MM.1S (cell line): ENCODE measurements at regions not wholly inside any gene's neighbourhood (a gene's known extent, or its start where the extent isn't known, plus 50 kb on each side); places are given as distances from the start of the nearest gene placed in this dataset.

Experiments used
- DNase-seq: peaks from one replicate; pipeline ENCODE4 v3.0.0-alpha.2; 2015
- H2AFZ ChIP-seq: fragments of 300-600 bp; sonication (generic); 2 replicates; pipeline ENCODE4 v1.6.0; 2016; ENCODE audit warnings: antibody characterized with exemption, low read length
- H3F3A ChIP-seq: fragments of 300-600 bp; sonication (generic); 2 replicates; pipeline ENCODE4 v1.6.1; 2016; ENCODE audit warnings: mild to moderate bottlenecking, antibody characterized with exemption, low read length, moderate library complexity, mixed read lengths; ENCODE audit not compliant: insufficient read depth
- H3K27ac ChIP-seq: fragments of 300-600 bp; sonication (generic); 2 replicates; pipeline ENCODE4 v1.5.1; 2016; ENCODE audit warnings: mild to moderate bottlenecking, low read length
- H3K27me3 ChIP-seq: fragments of 300-600 bp; sonication (generic); replicated peaks from 2 replicates; pipeline ENCODE4 v1.6.0; 2016; ENCODE audit warnings: low read length; ENCODE audit not compliant: insufficient read depth
- H3K36me3 ChIP-seq: fragments of 300-600 bp; sonication (generic); replicated peaks from 2 replicates; pipeline ENCODE4 v1.6.1; 2016; ENCODE audit warnings: mild to moderate bottlenecking, low read length, mixed read lengths; ENCODE audit not compliant: insufficient read depth
- H3K4me1 ChIP-seq: fragments of 300-600 bp; sonication (generic); 2 replicates; pipeline ENCODE4 v1.6.1; 2016; ENCODE audit warnings: low read length, mixed read lengths
- H3K4me2 ChIP-seq: fragments of 300-600 bp; sonication (generic); 2 replicates; pipeline ENCODE4 v1.6.0; 2016; ENCODE audit warnings: low read depth, low read length
- H3K4me3 ChIP-seq: fragments of 300-600 bp; sonication (generic); 2 replicates; pipeline ENCODE4 v1.5.1; 2016; ENCODE audit warnings: low read length, mixed read lengths
- H3K79me2 ChIP-seq: fragments of 300-600 bp; sonication (generic); 2 replicates; pipeline ENCODE4 v1.6.1; 2016; ENCODE audit warnings: mixed run types, low read length, mixed read lengths
- H3K9ac ChIP-seq: fragments of 300-600 bp; sonication (generic); 2 replicates; pipeline ENCODE4 v1.6.1; 2016; ENCODE audit warnings: low read length, mixed read lengths
- H3K9me2 ChIP-seq: fragments of 300-600 bp; sonication (generic); replicated peaks from 2 replicates; pipeline ENCODE4 v1.6.1; 2016; ENCODE audit warnings: mild to moderate bottlenecking, low read length, mixed read lengths; ENCODE audit not compliant: insufficient read depth
- H3K9me3 ChIP-seq: fragments of 300-600 bp; sonication (generic); replicated peaks from 2 replicates; pipeline ENCODE4 v1.6.1; 2016; ENCODE audit warnings: mild to moderate bottlenecking, low read length, mixed read lengths; ENCODE audit not compliant: insufficient read depth
- H4K20me1 ChIP-seq: fragments of 300-600 bp; sonication (generic); 2 replicates; pipeline ENCODE4 v1.6.1; 2016; ENCODE audit warnings: mild to moderate bottlenecking, low read length, moderate library complexity, mixed read lengths; ENCODE audit not compliant: insufficient read depth
- CTCF ChIP-seq: fragments of 300-600 bp; sonication (generic); IDR thresholded peaks from 2 replicates; pipeline ENCODE4 v1.5.1; 2016; ENCODE audit warnings: antibody characterized with exemption, low read length, mixed read lengths
- EZH2 ChIP-seq: fragments of 300-600 bp; sonication (generic); optimal IDR thresholded peaks from 2 replicates; pipeline ENCODE3; 2017; ENCODE audit warnings: low read depth, mild to moderate bottlenecking, antibody characterized with exemption, low read length, mixed read lengths
- EZH2phosphoT487 ChIP-seq: fragments of 300-600 bp; sonication (generic); IDR thresholded peaks from 2 replicates; pipeline ENCODE4 v1.6.1; 2018; ENCODE audit warnings: antibody characterized with exemption, low read length

GRCh38 chr12:53887881-53888280 lies 50.8 kb upstream of the HOXC13 start:
- Histone ChIP-seq H3K27me3 (peaks cover 57% of the 10 kb centered on the region), H3K79me2 (no peaks in the 10 kb centered on the region), H4K20me1 (no peaks in the 10 kb centered on the region), H3K27ac (no peak overlapping the region), H3K4me3 (no peak overlapping the region), H3K36me3 (no peaks in the 10 kb centered on the region), H3K9me2 (no peaks in the 10 kb centered on the region), H3F3A (no peaks in the 10 kb centered on the region), H3K9me3 (no peaks in the 10 kb centered on the region), H2AFZ (no peak overlapping the region), H3K4me1 (peaks cover 4% of the 10 kb centered on the region), H3K9ac (no peak overlapping the region), H3K4me2 (no peak overlapping the region)
- TF ChIP-seq EZH2 (no peak), EZH2phosphoT487 (no peak), CTCF (no peak)
- DNase-seq: no peak
